Hematopoietic multipotent progenitor cell treated with erythropoietin and hydrocortisone succinate and interleukin-3 and kit ligand, for 8 days (in vitro differentiated cells): ENCODE measurements at regions not wholly inside any gene's neighbourhood (a gene's known extent, or its start where the extent isn't known, plus 50 kb on each side); places are given as distances from the start of the nearest gene placed in this dataset.

Source experiments
- DNase-seq: peaks from one replicate; pipeline ENCODE4 v3.0.0-alpha.2; 2015

DNA sequence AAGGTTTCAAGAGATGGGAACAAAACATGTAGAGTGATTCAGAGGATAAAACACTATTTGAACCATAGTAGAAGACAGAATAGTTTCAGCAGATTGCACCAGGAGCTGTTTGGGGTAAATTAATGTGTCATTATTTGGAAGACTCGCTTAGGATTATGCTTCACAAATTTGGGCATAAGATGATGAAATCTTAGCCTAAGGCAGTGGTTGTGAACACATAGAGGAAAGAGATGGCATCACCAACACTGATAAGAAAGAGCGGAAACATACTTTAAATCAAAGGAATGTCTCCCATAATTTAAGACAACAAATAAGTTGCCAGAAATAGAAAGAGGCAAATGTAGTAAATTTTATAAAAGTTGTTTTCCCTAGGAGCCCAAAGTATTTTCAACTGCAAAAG, 66.1 kb upstream of the TBCA start:
- no peak for DNase-seq

DNA sequence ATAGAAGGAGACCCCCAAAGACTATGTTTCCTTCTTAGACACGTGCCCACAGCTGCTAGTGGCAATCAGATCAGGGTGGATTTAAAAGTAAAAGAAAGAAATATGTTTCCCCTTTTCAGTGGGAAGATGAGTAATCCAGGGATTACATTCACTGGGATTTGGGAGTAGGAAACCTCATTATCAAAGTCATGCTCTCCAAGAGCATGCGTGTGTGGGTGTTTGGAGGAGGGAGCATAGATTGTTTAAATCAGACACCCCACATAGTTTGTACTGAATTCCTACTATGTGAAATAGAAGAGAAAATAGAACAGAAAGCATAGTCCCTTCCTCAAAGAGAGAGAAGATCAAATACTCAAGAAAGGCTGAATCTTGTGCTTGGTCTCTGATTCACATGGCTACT, 65.5 kb upstream of the TBCA start:
- no peak for DNase-seq

DNA sequence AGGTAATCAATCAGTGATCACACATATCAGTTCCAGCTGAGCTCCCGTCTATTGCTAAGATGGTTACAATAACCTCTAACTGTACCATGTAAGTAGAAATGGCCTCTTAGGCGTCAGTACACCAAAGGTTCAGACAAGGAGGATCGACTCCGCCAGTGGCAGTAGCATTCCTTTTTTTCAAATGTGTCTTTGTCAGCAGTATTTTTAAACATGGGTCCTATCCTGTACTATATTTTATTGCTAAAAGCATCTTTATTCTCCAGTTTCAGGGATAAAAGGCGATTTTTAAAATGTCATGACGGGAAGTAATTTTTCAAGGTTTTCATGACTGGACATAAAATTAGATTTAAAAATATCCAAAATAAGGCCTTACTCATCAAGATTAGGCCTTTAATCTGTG, 64.8 kb upstream of the TBCA start:
- no peak for DNase-seq

DNA sequence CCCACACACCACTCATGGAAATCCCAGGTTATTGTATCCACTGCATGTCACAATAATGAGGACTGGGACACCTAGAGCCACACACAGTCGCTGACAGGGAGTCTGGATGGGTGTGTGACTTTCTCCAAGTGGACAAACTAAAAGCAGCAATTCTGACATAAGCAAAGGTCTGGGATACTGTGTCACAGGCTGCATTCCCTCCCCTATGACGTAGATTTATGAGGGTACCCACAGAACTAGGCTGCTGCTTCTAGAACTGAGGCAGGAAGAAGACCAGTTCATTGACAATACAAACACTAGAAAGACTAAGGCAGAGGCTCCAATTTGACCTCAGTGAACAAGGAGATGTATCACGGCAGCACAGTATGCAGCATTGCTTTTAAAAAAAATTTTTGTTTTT, 63.6 kb upstream of the TBCA start:
- DNase-seq: no peak

DNA sequence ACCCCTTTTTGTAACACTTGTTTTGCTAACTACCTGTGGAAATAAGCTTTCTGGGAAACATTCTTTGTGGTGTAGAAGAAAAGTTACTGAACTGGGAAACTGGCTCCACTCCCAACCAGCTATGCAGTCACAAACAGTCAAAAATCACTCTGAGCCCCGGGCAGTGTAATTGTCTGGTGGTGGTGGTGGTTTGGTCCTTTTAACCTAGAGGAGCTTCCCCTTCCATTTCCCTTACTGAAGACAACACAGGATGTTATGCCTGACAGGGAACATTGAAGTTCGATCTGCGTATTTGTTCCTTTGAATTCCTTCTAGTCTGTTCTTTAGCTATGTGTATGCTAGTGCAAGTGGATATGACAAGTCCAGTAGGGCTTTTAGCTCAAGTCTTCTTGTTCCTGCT, 56.8 kb upstream of the TBCA start:
- DNase-seq: no peak

DNA sequence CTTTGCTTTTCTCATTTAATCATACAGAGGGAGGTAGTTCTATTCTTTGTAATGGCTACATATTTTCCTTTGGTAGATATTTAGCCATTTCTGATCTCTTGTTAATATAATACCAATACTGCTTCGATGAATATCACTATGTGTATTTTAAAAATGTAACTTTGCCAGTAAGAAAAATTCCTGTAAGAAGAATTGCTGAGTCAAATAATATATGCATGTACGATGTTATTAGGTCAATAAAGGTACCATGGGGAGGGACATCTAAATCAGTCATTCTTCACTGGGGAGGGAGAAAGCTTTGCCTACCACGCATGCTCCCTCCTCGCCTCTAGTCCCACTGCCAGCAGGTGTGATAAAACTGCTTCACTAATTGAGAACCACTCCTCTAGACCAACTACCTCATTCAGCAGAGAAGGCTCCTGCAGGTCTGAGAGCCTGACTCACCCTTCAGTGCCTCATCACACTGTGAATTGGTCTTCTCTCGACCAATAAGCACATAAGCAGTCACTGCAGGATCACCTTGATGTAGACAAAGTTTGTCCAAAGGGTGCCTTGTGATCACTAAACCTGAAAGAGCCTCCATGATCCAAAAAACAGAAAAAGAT, 56.1 kb upstream of the TBCA start:
- DNase-seq: no peak

DNA sequence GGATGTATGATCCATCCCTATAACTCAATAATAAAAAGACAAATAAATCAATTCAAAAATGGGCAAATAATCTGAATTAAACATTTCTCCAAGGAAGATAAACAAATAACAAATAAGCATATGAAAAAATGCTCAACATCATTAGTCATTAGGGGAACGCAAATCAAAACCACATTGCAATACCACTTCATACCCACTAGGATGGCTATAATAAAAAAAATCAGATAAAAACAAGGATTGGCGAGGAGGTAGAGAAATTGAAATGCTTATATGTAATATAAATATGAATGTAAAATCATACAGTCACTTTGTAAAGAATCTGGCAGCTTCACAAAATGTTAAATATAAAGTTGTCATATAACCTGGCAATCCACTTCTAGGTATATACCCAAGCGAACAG, 52.3 kb upstream of the TBCA start:
- no peak for DNase-seq
